HEK293T (cell line): ENCODE measurements at regions not wholly inside any gene's neighbourhood (a gene's known extent, or its start where the extent isn't known, plus 50 kb on each side); places are given as distances from the start of the nearest gene placed in this dataset.

Experiments
- ARNT ChIP-seq: fragments of 450-650 bp; IDR thresholded peaks from 2 replicates; pipeline ENCODE4 v1.6.1; 2017; ENCODE audit warnings: mild to moderate bottlenecking
- BHLHE40 ChIP-seq: fragments of 450-650 bp; IDR thresholded peaks from 2 replicates; pipeline ENCODE4 v1.6.1; 2016; ENCODE audit warnings: mild to moderate bottlenecking, moderate library complexity, borderline replicate concordance
- ELF4 ChIP-seq: fragments of 450-650 bp; IDR thresholded peaks from 2 replicates; pipeline ENCODE4 v1.6.1; 2017; ENCODE audit warnings: antibody characterized with exemption
- FOXA1 ChIP-seq: fragments of 450-650 bp; IDR thresholded peaks from 2 replicates; pipeline ENCODE4 v1.6.1; 2016; ENCODE audit warnings: mild to moderate bottlenecking
- FOXK2 ChIP-seq: fragments of 450-650 bp; IDR thresholded peaks from 2 replicates; pipeline ENCODE4 v1.6.1; 2016; ENCODE audit warnings: mild to moderate bottlenecking
- FOXM1 ChIP-seq: fragments of 450-650 bp; IDR thresholded peaks from 2 replicates; pipeline ENCODE4 v1.6.1; 2017; ENCODE audit warnings: mild to moderate bottlenecking, borderline replicate concordance
- L3MBTL2 ChIP-seq: fragments of 450-650 bp; conservative IDR thresholded peaks from 2 replicates; pipeline ENCODE4 v1.6.1; 2016; ENCODE audit warnings: mild to moderate bottlenecking
- LEF1 ChIP-seq: fragments of 450-650 bp; IDR thresholded peaks from 2 replicates; pipeline ENCODE4 v1.6.1; 2017; ENCODE audit warnings: mild to moderate bottlenecking, borderline replicate concordance
- NFRKB ChIP-seq: fragments of 450-650 bp; IDR thresholded peaks from 2 replicates; pipeline ENCODE4 v1.6.1; 2016; ENCODE audit warnings: mild to moderate bottlenecking, moderate library complexity
- SP1 ChIP-seq: fragments of 450-650 bp; IDR thresholded peaks from 2 replicates; pipeline ENCODE4 v1.6.1; 2017
- SUZ12 ChIP-seq: fragments of 450-650 bp; IDR thresholded peaks from 2 replicates; pipeline ENCODE4 v1.6.1; 2016; ENCODE audit warnings: mild to moderate bottlenecking
- TARDBP ChIP-seq: fragments of 450-650 bp; IDR thresholded peaks from 2 replicates; pipeline ENCODE4 v1.6.1; 2016
- TF ChIP-seq, protein P1 (sequence below): fragments of 450-650 bp; IDR thresholded peaks from 2 replicates; pipeline ENCODE4 v1.6.1; 2016

DNA sequence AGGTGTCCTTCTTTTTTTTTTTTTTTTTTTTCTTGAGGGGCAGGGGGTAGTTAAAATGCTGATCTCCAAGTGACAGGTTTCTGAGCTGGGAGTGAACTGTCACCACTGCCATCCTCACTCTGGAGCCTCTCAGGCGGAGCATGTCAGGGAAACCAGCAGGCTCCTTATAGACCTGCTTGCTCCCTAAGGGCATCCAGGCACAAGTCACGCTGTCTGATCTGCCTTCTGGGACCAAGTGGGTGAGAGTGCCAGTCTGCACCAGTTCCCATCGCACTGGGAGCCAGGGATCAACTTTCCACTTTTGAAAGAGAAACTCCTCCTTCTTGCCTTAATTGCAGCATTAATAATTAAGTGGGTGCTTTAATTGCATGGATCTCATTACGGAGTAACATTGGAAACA, 537.9 kb upstream of the CADM1 start:
- TF ChIP-seq BHLHE40 (no peak), NFRKB (no peak), ELF4 (no peak), ARNT (no peak), FOXK2 (no peak), SUZ12 (no peak), FOXM1 (no peak), SP1 (no peak), TARDBP (no peak), L3MBTL2 (no peak), LEF1 (no peak), FOXA1 (no peak)
- TF ChIP-seq, protein P1, sequence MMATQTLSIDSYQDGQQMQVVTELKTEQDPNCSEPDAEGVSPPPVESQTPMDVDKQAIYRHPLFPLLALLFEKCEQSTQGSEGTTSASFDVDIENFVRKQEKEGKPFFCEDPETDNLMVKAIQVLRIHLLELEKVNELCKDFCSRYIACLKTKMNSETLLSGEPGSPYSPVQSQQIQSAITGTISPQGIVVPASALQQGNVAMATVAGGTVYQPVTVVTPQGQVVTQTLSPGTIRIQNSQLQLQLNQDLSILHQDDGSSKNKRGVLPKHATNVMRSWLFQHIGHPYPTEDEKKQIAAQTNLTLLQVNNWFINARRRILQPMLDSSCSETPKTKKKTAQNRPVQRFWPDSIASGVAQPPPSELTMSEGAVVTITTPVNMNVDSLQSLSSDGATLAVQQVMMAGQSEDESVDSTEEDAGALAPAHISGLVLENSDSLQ = no peak
